ENCODE measurements at regions not wholly inside any gene's neighbourhood (a gene's known extent, or its start where the extent isn't known, plus 50 kb on each side); places are given as distances from the start of the nearest gene placed in this dataset.

DNA sequence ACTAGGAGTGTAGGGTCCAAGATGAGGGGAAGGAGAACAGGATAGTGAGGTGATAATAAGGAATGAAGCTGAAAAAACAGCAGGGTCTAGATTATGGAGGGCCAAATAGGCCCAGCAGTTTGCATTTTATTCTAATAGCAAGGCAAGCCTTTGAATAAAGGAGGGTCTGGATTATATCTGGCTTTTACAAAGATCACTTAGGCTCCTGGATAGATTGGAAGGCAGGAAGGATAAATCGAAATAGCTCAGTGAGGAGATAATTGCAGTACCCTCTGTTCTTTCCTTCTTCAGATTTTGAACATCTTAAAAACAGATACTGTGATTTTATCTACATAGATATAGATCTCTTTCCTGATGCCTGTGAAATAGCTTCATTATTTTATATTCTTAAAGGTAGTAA is 53.8 kb upstream of the PTGFR start:
- TF ChIP-seq POLR2A (IDR thresholded peaks at IDR 0.05; ENCODE audit: borderline replicate concordance, extremely low read depth, insufficient read depth, insufficient read length) (no peak), EZH2phosphoT487 (IDR thresholded peaks at IDR 0.05; ENCODE audit: borderline replicate concordance) (no peak), CTCF (IDR thresholded peaks at IDR 0.05 in 2 of 3, conservative IDR thresholded peaks at IDR 0.05 in 1 of 3; ENCODE audit: borderline replicate concordance in 1 of 3, insufficient read depth in 1 of 3, low read depth in 2 of 3, low read length in 2 of 3) (no peak), ELF1 (IDR thresholded peaks at IDR 0.05; ENCODE audit: borderline replicate concordance, low read depth) (no peak), EZH2 (IDR thresholded peaks at IDR 0.05) (no peak), RAD21 (IDR thresholded peaks at IDR 0.05; ENCODE audit: low read depth) (no peak), EGR1 (IDR thresholded peaks at IDR 0.05; ENCODE audit: low read depth) (no peak), CBX3 (IDR thresholded peaks at IDR 0.05; ENCODE audit: low read depth) (no peak), TCF7L2 (IDR thresholded peaks at IDR 0.05; ENCODE audit: borderline replicate concordance, extremely low read depth, insufficient read depth, insufficient read length) (no peak)

All from HCT116 (cell line).